Epithelial cell of esophagus (primary cell): ENCODE measurements at regions not wholly inside any gene's neighbourhood (a gene's known extent, or its start where the extent isn't known, plus 50 kb on each side); places are given as distances from the start of the nearest gene placed in this dataset.
"Not testable (repeated sequence)": the region's sequence is repeated elsewhere in the genome, so short reads cannot be mapped to it uniquely, and the experiment has no call there.

Experiments
- DNase-seq: peaks from one replicate; pipeline ENCODE4 v3.0.0; 2010; ENCODE audit warnings: low read depth
- H3K4me3 ChIP-seq: 2 replicates; pipeline ENCODE4 v1.5.1; 2011; ENCODE audit warnings: mild to moderate bottlenecking, low read length, control low read depth
- CTCF ChIP-seq: IDR thresholded peaks from 2 replicates; pipeline ENCODE4 v1.5.1; 2011; ENCODE audit warnings: low read depth, mild to moderate bottlenecking, low read length, control low read depth, inconsistent platforms; ENCODE audit not compliant: insufficient read depth; ENCODE audit errors: missing control alignments

GRCh38 chr2:31764169-31764568 lies 183.4 kb upstream of the SRD5A2 start:
- no peak for TF ChIP-seq CTCF
- DNase-seq, result peak; percentile 17

GRCh38 chr2:31762085-31762484 lies 181.3 kb upstream of the SRD5A2 start:
- H3K4me3 ChIP-seq, result no peak overlapping the region
- peak; percentile 18 for TF ChIP-seq CTCF
- DNase-seq, result no peak

More at GRCh38 chr2:31764169-31764568, 183.4 kb upstream of the SRD5A2 start:
- H3K4me3 ChIP-seq, result no peak overlapping the region

- not testable (repeated sequence) for DNase-seq, H3K4me3 ChIP-seq
Observed at GRCh38 chr2:31757351-31757750, 176.6 kb upstream of the SRD5A2 start.

GRCh38 chr2:31748746-31749145 lies 168.0 kb upstream of the SRD5A2 start:
- not testable (repeated sequence) for H3K4me3 ChIP-seq, DNase-seq

GRCh38 chr2:31748041-31748440 lies 167.3 kb upstream of the SRD5A2 start:
- no peak overlapping the region for H3K4me3 ChIP-seq
- no peak for DNase-seq
- no peak for TF ChIP-seq CTCF

GRCh38 chr2:31739161-31739560 lies 158.4 kb upstream of the SRD5A2 start:
- no peak for TF ChIP-seq CTCF
- H3K4me3 ChIP-seq, result no peak overlapping the region
- DNase-seq, result no peak

- no peak for DNase-seq
- H3K4me3 ChIP-seq, result no peak overlapping the region
- TF ChIP-seq CTCF, result no peak
Observed at GRCh38 chr2:31736695-31737454, 156.1 kb upstream of the SRD5A2 start.

GRCh38 chr2:31735716-31736115 lies 155.0 kb upstream of the SRD5A2 start:
- no peak overlapping the region for H3K4me3 ChIP-seq
- no peak for TF ChIP-seq CTCF
- DNase-seq, result no peak
